HepG2 (cell line): ENCODE measurements at regions not wholly inside any gene's neighbourhood (a gene's known extent, or its start where the extent isn't known, plus 50 kb on each side); places are given as distances from the start of the nearest gene placed in this dataset.

Experiments
- ATAC-seq: fragments of 200-7000 bp; cut with Tn5 transposase; 3 replicates; pipeline ENCODE4 v1.9.1; 2020; ENCODE audit warnings: mild to moderate bottlenecking, moderate library complexity
- BruUV-seq: library from RNA; stranded (reverse); fragments of 400-500 nt; replicated peaks from 2 replicates; lab custom pipeline; 2021; lab: Mats Ljungman, UMichigan
- CTCF ChIA-PET: fragments of 300-600 bp; formaldehyde crosslinking; extraction: SDS; loops from one replicate; lab custom pipeline; 2021; ENCODE audit warnings: low total read pairs, inconsistent platforms, low intra/inter-chr PET ratio; lab: Yijun Ruan, JAX
- POLR2A ChIA-PET: fragments of 350-600 bp; sonication (Branson Sonifier 250); formaldehyde crosslinking; loops from one replicate; lab custom pipeline; 2020; ENCODE audit warnings: antibody characterized with exemption, inconsistent platforms; lab: Yijun Ruan, JAX
- DNase-seq: peaks from one replicate; pipeline ENCODE4 v3.0.0-alpha.2; 2015; ENCODE audit warnings: low spot score
- FAIRE-seq: peaks from 3 replicates; lab custom pipeline; 2011; peaks lifted over from hg19 to GRCh38; lab: Jason Lieb, UNC
- H2AFZ ChIP-seq: one replicate; pipeline ENCODE4 v1.6.1; 2011; ENCODE audit warnings: low read length, inconsistent platforms
- H3K27ac ChIP-seq: fragments of 300-600 bp; 3 replicates; pipeline ENCODE4 v1.8.0; 2011; ENCODE audit warnings: mixed run types, mild to moderate bottlenecking, mixed read lengths, low read length, inconsistent platforms; ENCODE audit not compliant: insufficient read depth; ENCODE audit errors: extremely low read length
- H3K27me3 ChIP-seq, 2 experiments: fragments of 200-600 bp in 1 of 2; 2 replicates in 1 of 2; 3 replicates in 1 of 2; pipeline versions ENCODE4 v1.6.0 to v1.8.0; 2011; ENCODE audit warnings: low read length in 2 of 2, mild to moderate bottlenecking in 2 of 2, moderate library complexity in 2 of 2, inconsistent platforms in 1 of 2; ENCODE audit not compliant: insufficient read depth in 2 of 2, control insufficient read depth in 1 of 2
- H3K36me3 ChIP-seq, 2 experiments: fragments of 200-600 bp in 1 of 2; replicated peaks in 1 of 2; 2 replicates in 1 of 2; 3 replicates in 1 of 2; pipeline versions ENCODE4 v1.5.1 to v1.8.0; 2011; ENCODE audit warnings: low read length in 2 of 2, inconsistent platforms in 1 of 2; ENCODE audit not compliant: insufficient read depth in 2 of 2, control insufficient read depth in 1 of 2
- H3K4me1 ChIP-seq: 2 replicates; pipeline ENCODE4 v1.5.1; 2012; ENCODE audit warnings: low read length, inconsistent platforms; ENCODE audit not compliant: insufficient read depth
- H3K4me2 ChIP-seq: 2 replicates; pipeline ENCODE4 v1.6.0; 2011; ENCODE audit warnings: low read depth, low read length, inconsistent platforms
- H3K4me3 ChIP-seq, 3 experiments: fragments of 200-600 bp in 1 of 3; sonication (generic), shearing (Covaris generic) in 1 of 3; replicated peaks in 1 of 3; 2 replicates each; pipeline ENCODE4 v1.5.1; 2011 to 2016; ENCODE audit warnings: low read length in 3 of 3, inconsistent platforms in 2 of 3, low read depth in 2 of 3, mild to moderate bottlenecking in 2 of 3, control low read depth in 1 of 3, mixed read lengths in 1 of 3; ENCODE audit not compliant: insufficient read depth in 1 of 3
- H3K79me2 ChIP-seq: one replicate; pipeline ENCODE4 v1.6.1; 2011; ENCODE audit warnings: low read length, inconsistent platforms; ENCODE audit not compliant: insufficient read depth
- H3K9ac ChIP-seq: 2 replicates; pipeline ENCODE4 v1.6.0; 2011; ENCODE audit warnings: mild to moderate bottlenecking, low read depth, low read length, inconsistent platforms; ENCODE audit not compliant: insufficient read depth
- H3K9me3 ChIP-seq: 2 replicates; pipeline ENCODE4 v1.5.1; 2012; ENCODE audit warnings: mild to moderate bottlenecking, low read length
- H4K20me1 ChIP-seq: 2 replicates; pipeline ENCODE4 v1.6.0; 2011; ENCODE audit warnings: inconsistent platforms, mild to moderate bottlenecking, low read length, moderate library complexity; ENCODE audit not compliant: insufficient read depth
- ATF1 ChIP-seq: IDR thresholded peaks from 2 replicates; pipeline ENCODE4 v1.6.1; 2016; ENCODE audit warnings: mild to moderate bottlenecking, control low read depth
- CREBL2 ChIP-seq: sonication (generic); formaldehyde crosslinking; IDR thresholded peaks from 2 replicates; pipeline ENCODE4 v1.8.1; 2023; ENCODE audit warnings: missing genetic modification reagents, mild to moderate bottlenecking, borderline replicate concordance
- DPF2 ChIP-seq: sonication (generic); formaldehyde crosslinking; IDR thresholded peaks from 2 replicates; pipeline ENCODE4 v1.4.0; 2020; ENCODE audit warnings: mild to moderate bottlenecking, low read depth, missing genetic modification reagents, borderline replicate concordance
- HOXA9 ChIP-seq: sonication (generic); formaldehyde crosslinking; IDR thresholded peaks from 2 replicates; pipeline ENCODE4 v1.8.1; 2022; ENCODE audit warnings: missing genetic modification reagents, mild to moderate bottlenecking, moderate library complexity, borderline replicate concordance
- IRX3 ChIP-seq: sonication (generic); formaldehyde crosslinking; IDR thresholded peaks from 2 replicates; pipeline ENCODE4 v1.8.1; 2023; ENCODE audit warnings: mild to moderate bottlenecking, low read depth, missing genetic modification reagents, borderline replicate concordance
- ISL2 ChIP-seq: sonication (generic); formaldehyde crosslinking; IDR thresholded peaks from 2 replicates; pipeline ENCODE4 v1.5.0; 2020; ENCODE audit warnings: missing genetic modification reagents
- NFYC ChIP-seq: IDR thresholded peaks from 2 replicates; pipeline ENCODE4 v1.6.1; 2016; ENCODE audit warnings: missing genetic modification reagents, missing compliant biosample characterization
- NR2F6 ChIP-seq, 2 experiments: IDR thresholded peaks; 2 replicates each; pipeline ENCODE4 v1.6.1; 2016; ENCODE audit warnings: antibody characterized with exemption in 1 of 2, mild to moderate bottlenecking in 1 of 2
- RBM39 ChIP-seq: fragments of 200-400 bp; formaldehyde crosslinking; IDR thresholded peaks from one replicate; pipeline ENCODE4 v1.6.1; 2018; ENCODE audit warnings: antibody characterized with exemption, mild to moderate bottlenecking, low read depth, low read length; ENCODE audit not compliant: poor library complexity, severe bottlenecking
- USF2 ChIP-seq, 2 experiments: sonication (generic) in 1 of 2; formaldehyde crosslinking in 1 of 2; IDR thresholded peaks; 2 replicates each; pipeline versions ENCODE4 v1.5.1 to v1.6.1; 2011 to 2020; ENCODE audit warnings: borderline replicate concordance in 1 of 2, low read depth in 1 of 2, low read length in 1 of 2, mild to moderate bottlenecking in 1 of 2, missing genetic modification reagents in 1 of 2, moderate library complexity in 1 of 2
- ZBTB43 ChIP-seq: sonication (generic); formaldehyde crosslinking; conservative IDR thresholded peaks from 2 replicates; pipeline ENCODE4 v1.4.0; 2020; ENCODE audit warnings: missing genetic modification reagents
- ZNF569 ChIP-seq: sonication (generic); formaldehyde crosslinking; IDR thresholded peaks from 2 replicates; pipeline ENCODE4 v1.5.0; 2020; ENCODE audit warnings: mild to moderate bottlenecking, missing genetic modification reagents, moderate library complexity, borderline replicate concordance
- WGBS: methylation state at CpG from one replicate; pipeline ENCODE4 v1.1.6; 2017; ENCODE audit warnings: low lambda C conversion rate; 5-methylcytosine and 5-hydroxymethylcytosine counted together
- in situ Hi-C: cut with HindIII; loops from 2 replicates; pipeline ENCODE4 v1.10.0; 2017; ENCODE audit warnings: low pct_unique_long_range_greater_than_20kb; ENCODE audit not compliant: extremely low pct_ligation_motif_present
- intact Hi-C: fragments of 100-400 bp; cut with micrococcal nuclease; formaldehyde crosslinking; loops from one replicate; pipeline ENCODE4 v1.10.0; 2022; ENCODE audit not compliant: unreplicated experiment

- in situ Hi-C loops, result no loop called here
- no peak overlapping the region for H3K27ac ChIP-seq
These were observed 68.1 kb upstream of the CDK6 start for GRCh38 chr7:92904244-92905131.

More at GRCh38 chr7:92904244-92905131, 68.1 kb upstream of the CDK6 start:
- WGBS, result 44% methylated on average over 5 of the region's 7 CpGs
- Histone ChIP-seq H3K27me3 (no peaks in the 10 kb centered on the region), H4K20me1 (no peaks in the 10 kb centered on the region), H3K4me1 (peaks cover 8% of the 10 kb centered on the region), H3K9ac (no peak overlapping the region), H3K9me3 (no peaks in the 10 kb centered on the region), H3K79me2 (no peaks in the 10 kb centered on the region), H3K4me2 (no peak overlapping the region), H3K36me3 (no peaks in the 10 kb centered on the region), H2AFZ (no peak overlapping the region), H3K4me3 (no peak overlapping the region)
- ChIA-PET CTCF (no interaction called here), POLR2A (no interaction called here)
- BruUV-seq, result no TSS peak
- intact Hi-C loops, result no loop called here
- TF ChIP-seq IRX3 (CRISPR knock-in tag), result no peak
- no peak for TF ChIP-seq DPF2
- no peak for TF ChIP-seq NFYC (CRISPR knock-in tag)
- TF ChIP-seq ATF1 (CRISPR knock-in tag), result no peak
- no peak for TF ChIP-seq ISL2 (CRISPR knock-in tag)
- TF ChIP-seq HOXA9 (CRISPR knock-in tag), result no peak
- no peak for TF ChIP-seq USF2 (IDR thresholded peaks at IDR 0.05; ENCODE audit: low read depth, low read length)
- no peak for TF ChIP-seq USF2 (CRISPR knock-in tag; IDR thresholded peaks at IDR 0.05; ENCODE audit: borderline replicate concordance)
- TF ChIP-seq NR2F6 (IDR thresholded peaks at IDR 0.05), result no peak
- TF ChIP-seq NR2F6 (CRISPR knock-in tag; IDR thresholded peaks at IDR 0.05), result no peak
- TF ChIP-seq RBM39, result no peak
- no peak for TF ChIP-seq ZBTB43 (CRISPR knock-in tag)
- TF ChIP-seq CREBL2, result no peak
- TF ChIP-seq ZNF569 (CRISPR knock-in tag), result no peak
- ATAC-seq (no peak), FAIRE-seq (no peak), DNase-seq (peak; percentile 16)
